Activated CD8-positive, alpha-beta T cell treated with anti-CD3 and anti-CD28 coated beads, Interleukin-2, amount 10 ng/mL, durations not matched to agents 7 days and 5 days (primary cell): ENCODE measurements at regions not wholly inside any gene's neighbourhood (a gene's known extent, or its start where the extent isn't known, plus 50 kb on each side); places are given as distances from the start of the nearest gene placed in this dataset.
"Not testable (repeated sequence)": the region's sequence is repeated elsewhere in the genome, so short reads cannot be mapped to it uniquely, and the experiment has no call there.

Experiments
- ATAC-seq: fragments of 150-1000 bp; cut with Tn5 transposase; one replicate; pipeline ENCODE4 v1.10.0; 2021; ENCODE audit warnings: moderate library complexity
- CTCF ChIA-PET: fragments of 350-600 bp; sonication (Branson Sonifier 250); formaldehyde crosslinking; loops from one replicate; lab custom pipeline; 2021; ENCODE audit warnings: antibody characterized with exemption; lab: Charles Lee
- POLR2A ChIA-PET: fragments of 350-600 bp; sonication (Branson Sonifier 250); formaldehyde crosslinking; loops from one replicate; lab custom pipeline; 2021; ENCODE audit warnings: antibody characterized with exemption; lab: Charles Lee
- DNase-seq: peaks from one replicate; pipeline ENCODE4 v3.0.0-alpha.2; 2020
- H3K27ac Mint-ChIP-seq: one replicate; pipeline ENCODE4 v1.8.0; 2021; ENCODE audit warnings: mild to moderate bottlenecking, mixed read lengths
- H3K27me3 Mint-ChIP-seq: one replicate; pipeline ENCODE4 v1.8.0; 2021; ENCODE audit warnings: low read depth, mixed read lengths
- H3K36me3 Mint-ChIP-seq: one replicate; pipeline ENCODE4 v1.8.0; 2021; ENCODE audit warnings: low read depth, mixed read lengths
- H3K4me1 Mint-ChIP-seq: one replicate; pipeline ENCODE4 v1.8.0; 2021; ENCODE audit warnings: low read depth, mixed read lengths
- H3K4me3 Mint-ChIP-seq: one replicate; pipeline ENCODE4 v1.8.0; 2021; ENCODE audit warnings: mild to moderate bottlenecking, mixed read lengths
- H3K9me3 Mint-ChIP-seq: one replicate; pipeline ENCODE4 v1.8.0; 2022; ENCODE audit warnings: mixed read lengths; ENCODE audit not compliant: insufficient read depth

DNA sequence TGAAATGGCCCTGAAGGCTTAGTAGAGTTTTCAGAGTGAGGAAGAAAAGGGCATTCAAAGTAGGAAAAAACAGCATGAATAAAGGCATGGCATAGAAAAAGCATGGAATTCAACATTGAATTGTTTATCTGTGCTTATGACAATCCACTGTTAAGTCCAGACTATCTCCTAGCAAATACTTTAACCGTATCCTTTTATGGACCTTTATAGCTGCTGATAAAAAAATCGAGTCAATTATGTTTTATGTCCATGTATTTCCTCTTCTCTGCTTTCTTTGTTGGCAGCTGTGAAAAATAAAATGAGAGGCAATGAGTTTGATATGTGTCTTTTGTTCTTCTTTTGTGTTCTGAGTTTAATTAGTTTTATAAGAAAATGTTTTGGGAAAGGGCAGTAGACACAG is 70.4 kb downstream of the TDRD15 start:
- no peak for ATAC-seq
- ChIA-PET POLR2A (no interaction called here), CTCF (no interaction called here)
- H3K4me1 Mint-ChIP-seq = no peaks in the 10 kb centered on the region
- H3K27ac Mint-ChIP-seq = no peak overlapping the region
- no peak overlapping the region for H3K4me3 Mint-ChIP-seq
- H3K36me3 Mint-ChIP-seq = no peaks in the 10 kb centered on the region
- DNase-seq = no peak
- H3K9me3 Mint-ChIP-seq = no peaks in the 10 kb centered on the region
- H3K27me3 Mint-ChIP-seq = no peaks in the 10 kb centered on the region

DNA sequence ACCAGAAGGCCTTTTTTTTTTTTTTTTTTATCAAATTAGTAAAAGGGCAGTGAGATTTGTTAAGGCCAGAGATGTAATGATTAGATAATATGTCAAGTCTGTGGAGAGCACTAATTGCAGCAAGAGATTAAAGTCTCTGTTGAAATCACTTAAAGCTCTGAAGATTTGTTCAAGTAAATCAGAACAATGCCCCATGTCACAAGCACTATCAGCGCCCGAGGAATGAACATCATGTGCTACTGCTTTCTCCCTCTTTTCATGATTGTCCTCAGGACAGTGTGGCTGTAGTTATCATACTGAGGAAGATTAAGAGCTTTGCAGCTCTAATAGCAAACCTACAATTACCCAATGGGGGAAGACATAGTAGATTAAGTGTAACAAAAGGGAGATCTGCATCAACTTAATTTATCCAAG is 71.1 kb downstream of the TDRD15 start:
- ChIA-PET CTCF (no interaction called here), POLR2A (no interaction called here)
- Mint-ChIP-seq H3K4me1 (no peaks in the 10 kb centered on the region), H3K36me3 (no peaks in the 10 kb centered on the region), H3K27ac (no peak overlapping the region), H3K4me3 (no peak overlapping the region), H3K9me3 (no peaks in the 10 kb centered on the region), H3K27me3 (no peaks in the 10 kb centered on the region)
- no peak for DNase-seq
- ATAC-seq = no peak

DNA sequence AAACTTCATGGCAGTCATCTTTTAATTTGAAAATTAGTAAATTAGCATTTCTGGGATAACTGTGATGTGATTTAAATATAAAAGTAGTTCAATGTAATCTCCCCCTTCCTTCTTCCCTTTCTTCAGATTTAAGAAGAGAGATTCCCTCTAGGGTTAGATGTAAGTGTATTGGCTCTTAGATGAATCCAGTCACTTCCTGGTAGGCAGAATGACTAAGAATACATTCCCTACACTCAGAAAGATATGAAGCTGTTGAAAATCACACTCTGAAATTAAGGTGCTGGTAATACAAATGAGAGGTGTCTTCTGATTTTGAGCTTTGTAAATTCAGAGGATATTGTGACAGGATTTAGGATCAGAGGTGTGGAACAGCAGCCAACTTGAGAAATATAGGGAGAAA is 71.6 kb downstream of the TDRD15 start:
- Mint-ChIP-seq H3K4me3 (no peak overlapping the region), H3K9me3 (no peaks in the 10 kb centered on the region), H3K36me3 (no peaks in the 10 kb centered on the region), H3K27ac (no peak overlapping the region), H3K27me3 (no peaks in the 10 kb centered on the region), H3K4me1 (no peaks in the 10 kb centered on the region)
- ATAC-seq (no peak), DNase-seq (no peak)
- ChIA-PET CTCF (no interaction called here), POLR2A (no interaction called here)

DNA sequence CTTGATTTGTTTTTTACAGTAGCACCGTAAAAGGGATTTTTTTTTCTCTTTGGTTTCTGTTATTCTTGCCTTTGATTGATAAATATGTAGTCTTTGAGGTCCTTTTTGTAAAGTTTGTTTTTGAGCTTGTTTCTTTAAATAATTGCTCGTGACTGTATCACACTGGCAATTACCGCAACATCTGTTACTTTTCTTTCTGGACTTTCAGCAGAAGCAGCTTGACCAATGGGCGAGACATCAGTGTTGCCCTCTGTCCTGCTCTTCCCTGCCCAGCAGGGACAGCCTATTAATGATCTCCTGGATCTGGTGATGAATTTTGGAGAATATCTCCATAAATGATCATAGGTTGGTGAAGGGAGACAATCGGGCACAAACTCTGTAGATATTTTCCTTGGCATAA is 74.9 kb downstream of the TDRD15 start:
- DNase-seq = no peak
- H3K9me3 Mint-ChIP-seq = no peaks in the 10 kb centered on the region
- H3K4me3 Mint-ChIP-seq = no peak overlapping the region
- no peaks in the 10 kb centered on the region for H3K27me3 Mint-ChIP-seq
- ChIA-PET POLR2A (interaction anchor here (0.6 kb wide), 1 partner anchor 328 kb away, joined by 3 read pairs; no protein-coding TSS in a partner anchor), CTCF (no interaction called here)
- no peaks in the 10 kb centered on the region for H3K36me3 Mint-ChIP-seq
- H3K4me1 Mint-ChIP-seq = no peaks in the 10 kb centered on the region
- H3K27ac Mint-ChIP-seq = no peak overlapping the region
- ATAC-seq = no peak

DNA sequence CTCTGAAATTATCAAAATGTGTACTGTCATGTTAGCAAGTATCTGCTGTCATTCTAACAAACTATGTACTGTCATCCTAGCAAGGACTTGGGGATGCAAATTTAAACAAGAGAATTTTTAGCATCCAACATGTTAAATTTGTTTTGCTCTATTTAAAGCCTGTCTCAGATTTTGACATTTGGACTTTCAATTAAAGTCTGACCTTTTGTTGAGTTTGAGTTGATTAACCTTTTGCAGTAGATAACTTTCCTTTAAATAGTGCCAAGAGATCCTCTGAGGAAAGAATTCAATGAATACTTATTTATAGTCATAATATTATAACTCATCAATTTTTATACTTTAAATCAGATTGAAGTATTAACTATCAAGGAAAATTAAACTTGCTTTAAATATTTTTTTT is 80.2 kb downstream of the TDRD15 start:
- H3K4me1 Mint-ChIP-seq = no peaks in the 10 kb centered on the region
- CTCF ChIA-PET = no interaction called here
- no peak for DNase-seq
- H3K27me3 Mint-ChIP-seq = no peaks in the 10 kb centered on the region
- POLR2A ChIA-PET = no interaction called here
- H3K27ac Mint-ChIP-seq = no peak overlapping the region
- no peak overlapping the region for H3K4me3 Mint-ChIP-seq
- no peaks in the 10 kb centered on the region for H3K36me3 Mint-ChIP-seq
- no peak for ATAC-seq
- no peaks in the 10 kb centered on the region for H3K9me3 Mint-ChIP-seq

DNA sequence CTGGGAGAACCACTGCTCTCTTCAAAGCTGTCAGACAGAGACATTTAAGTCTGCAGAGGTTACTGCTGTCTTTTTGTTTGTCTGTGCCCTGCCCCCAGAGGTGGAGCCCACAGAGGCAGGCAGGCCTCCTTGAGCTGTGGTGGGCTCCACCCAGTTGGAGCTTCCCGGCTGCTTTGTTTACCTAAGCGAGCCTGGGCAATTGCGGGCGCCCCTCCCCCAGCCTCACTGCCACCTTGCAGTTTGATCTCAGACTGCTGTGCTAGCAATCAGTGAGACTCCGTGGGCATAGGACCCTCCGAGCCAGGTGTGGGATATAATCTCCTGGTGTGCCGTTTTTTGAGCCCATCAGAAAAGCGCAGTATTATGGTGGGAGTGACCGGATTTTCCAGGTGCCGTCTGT is 90.3 kb downstream of the TDRD15 start:
- CTCF ChIA-PET, H3K36me3 Mint-ChIP-seq, H3K27ac Mint-ChIP-seq, H3K4me3 Mint-ChIP-seq, H3K27me3 Mint-ChIP-seq, H3K9me3 Mint-ChIP-seq, H3K4me1 Mint-ChIP-seq, ATAC-seq, DNase-seq, POLR2A ChIA-PET: not testable (repeated sequence)

DNA sequence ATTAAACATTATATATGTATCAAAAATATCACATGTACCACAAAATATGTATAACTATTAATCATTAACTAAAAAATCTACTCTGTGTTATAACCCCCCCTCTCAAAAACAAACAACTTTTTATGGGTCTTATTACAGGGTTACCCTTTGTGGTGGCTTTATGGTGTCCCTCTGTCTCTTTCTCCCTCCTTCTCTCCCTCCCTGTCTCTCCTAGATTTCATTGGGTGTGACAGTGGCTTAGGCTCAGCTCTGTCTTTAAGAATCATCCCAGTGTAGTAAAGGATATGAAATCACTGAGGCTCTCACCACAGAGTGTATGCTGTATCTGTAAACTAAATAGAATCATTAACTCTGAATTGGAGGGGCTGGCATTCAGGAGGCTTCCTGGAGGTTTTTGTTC is 93.7 kb downstream of the TDRD15 start:
- no peaks in the 10 kb centered on the region for H3K36me3 Mint-ChIP-seq
- no peak overlapping the region for H3K27ac Mint-ChIP-seq
- H3K4me1 Mint-ChIP-seq = no peaks in the 10 kb centered on the region
- ChIA-PET POLR2A (no interaction called here), CTCF (no interaction called here)
- no peak for ATAC-seq
- H3K9me3 Mint-ChIP-seq = no peaks in the 10 kb centered on the region
- H3K27me3 Mint-ChIP-seq = no peaks in the 10 kb centered on the region
- H3K4me3 Mint-ChIP-seq = no peak overlapping the region
- no peak for DNase-seq

DNA sequence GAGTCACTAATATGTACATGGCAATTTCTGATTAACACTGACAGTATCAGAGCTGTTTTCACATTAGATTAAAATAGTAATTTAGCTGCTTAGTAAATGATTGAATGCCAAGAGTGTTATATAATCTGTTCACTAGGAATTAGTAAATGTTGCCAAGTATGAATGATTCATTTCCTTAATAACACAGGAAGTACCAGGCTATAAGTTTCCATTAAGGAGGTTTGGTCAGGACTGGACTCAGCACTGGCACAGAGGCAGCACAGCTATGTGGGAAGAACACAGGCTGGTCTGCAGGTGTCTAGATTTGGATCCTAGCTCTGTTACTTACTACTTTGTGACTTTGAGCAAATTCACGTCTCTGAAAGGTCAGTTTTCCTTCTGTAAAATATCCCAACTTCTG is 97.2 kb downstream of the TDRD15 start:
- no peaks in the 10 kb centered on the region for H3K36me3 Mint-ChIP-seq
- POLR2A ChIA-PET = no interaction called here
- no peak overlapping the region for H3K4me3 Mint-ChIP-seq
- H3K9me3 Mint-ChIP-seq = no peaks in the 10 kb centered on the region
- H3K4me1 Mint-ChIP-seq = no peaks in the 10 kb centered on the region
- DNase-seq (no peak), ATAC-seq (no peak)
- CTCF ChIA-PET = no interaction called here
- H3K27ac Mint-ChIP-seq = no peak overlapping the region
- H3K27me3 Mint-ChIP-seq = no peaks in the 10 kb centered on the region

DNA sequence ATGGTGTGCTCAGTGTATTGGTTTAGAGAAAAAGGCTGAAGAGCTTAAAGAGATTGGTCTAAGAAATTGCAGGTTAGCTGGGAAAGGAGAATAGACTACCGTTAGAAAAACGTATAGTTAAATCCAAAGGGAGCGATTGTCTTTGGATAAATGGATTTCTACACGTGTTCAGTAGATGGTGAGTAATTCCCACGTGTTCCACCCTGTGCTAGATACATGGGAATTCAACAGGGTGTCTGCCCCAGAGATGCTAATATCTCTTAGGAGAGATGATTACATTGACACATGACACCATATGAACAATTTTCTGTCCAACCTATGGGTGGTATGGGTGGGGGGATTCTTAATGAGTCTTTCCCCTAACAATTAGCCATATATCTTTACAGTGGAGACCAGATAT is 99.8 kb downstream of the TDRD15 start:
- H3K36me3 Mint-ChIP-seq = no peaks in the 10 kb centered on the region
- CTCF ChIA-PET = no interaction called here
- ATAC-seq = no peak

DNA sequence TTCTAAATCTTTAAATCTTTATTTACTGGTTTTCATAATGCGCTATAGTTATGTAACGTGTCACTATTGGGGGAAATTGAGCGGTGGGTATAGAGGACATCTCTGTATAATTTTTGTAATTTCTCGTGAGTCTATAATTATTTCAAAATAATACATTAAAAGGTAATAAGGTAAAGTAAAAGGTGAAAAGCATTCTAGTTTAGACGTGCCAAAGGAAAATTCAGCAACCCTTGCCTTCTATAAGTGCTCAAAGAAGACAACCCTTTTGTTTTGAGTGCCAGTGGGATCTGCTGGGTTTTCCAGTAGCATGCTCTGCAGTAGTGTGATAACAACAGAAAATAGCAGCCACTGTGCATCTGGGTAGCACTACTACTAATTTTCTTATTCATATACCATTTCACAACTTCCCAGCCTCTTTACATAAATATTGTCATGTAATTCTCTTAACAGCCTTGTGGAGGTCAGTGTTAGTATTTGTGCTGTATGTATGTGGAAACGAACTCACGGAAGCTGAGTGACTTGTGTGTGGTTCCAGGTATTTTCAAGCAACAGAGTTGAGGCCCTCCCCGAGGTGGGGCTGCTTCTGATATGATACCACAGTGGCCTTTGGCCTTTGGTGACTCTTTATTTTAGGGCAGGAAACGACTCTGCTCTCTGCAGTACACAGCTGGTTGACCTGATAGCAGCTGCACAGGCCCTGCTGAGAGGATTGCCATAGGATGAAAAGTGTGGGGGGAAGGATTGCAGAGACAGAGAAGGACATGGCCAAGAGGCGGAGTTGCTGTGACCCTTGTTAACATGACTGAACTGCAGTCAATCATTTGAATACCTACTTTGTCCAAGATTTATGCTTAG is 104.5 kb downstream of the TDRD15 start:
- Mint-ChIP-seq H3K4me1 (no peaks in the 10 kb centered on the region), H3K36me3 (no peaks in the 10 kb centered on the region), H3K4me3 (no peak overlapping the region), H3K27me3 (no peaks in the 10 kb centered on the region), H3K9me3 (no peaks in the 10 kb centered on the region), H3K27ac (no peak overlapping the region)
- DNase-seq (no peak), ATAC-seq (no peak)
- ChIA-PET POLR2A (no interaction called here), CTCF (no interaction called here)

More for the DNA sequence above, 99.8 kb downstream of the TDRD15 start:
- Mint-ChIP-seq H3K4me3 (no peak overlapping the region), H3K27me3 (no peaks in the 10 kb centered on the region), H3K4me1 (no peaks in the 10 kb centered on the region), H3K27ac (no peak overlapping the region), H3K9me3 (no peaks in the 10 kb centered on the region)
- DNase-seq = no peak
- POLR2A ChIA-PET = no interaction called here

DNA sequence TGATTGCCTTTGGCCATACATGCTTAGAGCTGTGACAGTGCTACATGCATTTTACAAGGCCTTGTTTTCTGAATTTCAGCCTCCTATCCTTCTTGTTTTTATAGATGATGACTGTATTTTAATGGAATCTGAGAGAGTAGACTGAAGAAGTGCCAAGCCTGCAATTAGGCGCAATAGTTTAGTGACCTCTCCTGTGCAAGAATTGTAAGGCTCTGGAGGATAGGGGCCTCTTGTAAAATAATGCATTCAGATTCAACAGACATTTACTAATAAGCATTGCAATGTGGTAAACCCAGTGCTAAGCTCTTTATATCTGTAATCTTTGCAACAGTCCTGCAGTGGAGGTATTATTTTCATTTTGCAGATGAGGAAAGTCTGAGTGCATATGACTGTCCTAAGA is 105.5 kb downstream of the TDRD15 start:
- Mint-ChIP-seq H3K36me3 (no peaks in the 10 kb centered on the region), H3K4me3 (no peak overlapping the region), H3K27me3 (no peaks in the 10 kb centered on the region), H3K27ac (no peak overlapping the region), H3K9me3 (no peaks in the 10 kb centered on the region), H3K4me1 (no peaks in the 10 kb centered on the region)
- ChIA-PET CTCF (no interaction called here), POLR2A (no interaction called here)
- ATAC-seq = no peak
- DNase-seq = no peak

DNA sequence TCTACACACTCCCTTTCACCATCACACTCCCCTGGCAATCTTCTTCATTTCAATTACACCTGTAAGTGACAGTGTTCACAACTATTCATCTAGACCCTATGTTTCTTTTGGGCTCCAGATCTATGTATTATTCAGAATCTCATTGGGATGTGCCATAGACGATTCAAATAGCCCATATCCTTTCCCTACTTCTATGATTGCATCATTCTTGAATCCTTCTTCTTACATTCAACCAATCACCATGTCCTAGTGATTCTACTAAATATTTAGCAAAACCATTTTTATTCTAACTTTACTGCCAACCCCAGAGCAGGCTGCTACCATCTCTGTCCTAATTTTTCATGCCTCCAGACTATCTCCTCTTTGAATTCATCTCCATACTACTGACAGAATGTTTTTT is 106.4 kb downstream of the TDRD15 start:
- H3K27ac Mint-ChIP-seq = no peak overlapping the region
- ATAC-seq = no peak
- no peaks in the 10 kb centered on the region for H3K27me3 Mint-ChIP-seq
- ChIA-PET POLR2A (no interaction called here), CTCF (no interaction called here)
- no peak overlapping the region for H3K4me3 Mint-ChIP-seq
- H3K4me1 Mint-ChIP-seq = no peaks in the 10 kb centered on the region
- H3K9me3 Mint-ChIP-seq = no peaks in the 10 kb centered on the region
- DNase-seq = no peak
- no peaks in the 10 kb centered on the region for H3K36me3 Mint-ChIP-seq

DNA sequence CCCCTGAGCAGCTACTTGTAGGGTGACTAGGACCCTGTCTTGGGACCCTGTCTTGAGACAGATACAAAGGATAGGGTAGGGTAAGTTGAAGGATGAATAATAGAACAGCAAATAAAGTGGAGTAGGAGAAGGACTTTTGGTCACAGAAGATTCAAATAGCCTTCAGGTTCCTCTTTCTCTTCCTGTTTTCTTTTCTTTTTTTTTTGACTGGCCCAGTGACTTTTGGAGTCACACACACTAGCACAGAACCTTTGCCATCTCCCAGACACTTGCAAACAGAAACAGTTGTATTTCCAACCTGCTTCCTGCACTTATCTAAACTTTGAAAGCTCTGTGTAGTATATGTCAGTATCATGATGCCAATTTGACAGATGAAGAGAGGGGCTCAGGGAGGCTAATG is 108.2 kb downstream of the TDRD15 start:
- Mint-ChIP-seq H3K36me3 (no peaks in the 10 kb centered on the region), H3K4me1 (no peaks in the 10 kb centered on the region), H3K4me3 (no peak overlapping the region), H3K27me3 (no peaks in the 10 kb centered on the region), H3K27ac (no peak overlapping the region), H3K9me3 (no peaks in the 10 kb centered on the region)
- ATAC-seq = no peak
- CTCF ChIA-PET = no interaction called here
- no peak for DNase-seq
- POLR2A ChIA-PET = no interaction called here
